H7 (cell line): ENCODE measurements at regions not wholly inside any gene's neighbourhood (a gene's known extent, or its start where the extent isn't known, plus 50 kb on each side); places are given as distances from the start of the nearest gene placed in this dataset.
"Not testable (repeated sequence)": the region's sequence is repeated elsewhere in the genome, so short reads cannot be mapped to it uniquely, and the experiment has no call there.

Source experiments
- DNase-seq: peaks from one replicate; pipeline ENCODE4 v3.0.0; 2012
- H3K27me3 ChIP-seq: 2 replicates; pipeline ENCODE4 v1.6.0; 2011; ENCODE audit warnings: mild to moderate bottlenecking, low read length; ENCODE audit not compliant: control insufficient read depth, insufficient read depth
- H3K36me3 ChIP-seq: replicated peaks from 2 replicates; pipeline ENCODE4 v1.5.1; 2011; ENCODE audit warnings: low read length; ENCODE audit not compliant: control insufficient read depth, insufficient read depth
- H3K4me3 ChIP-seq: 2 replicates; pipeline ENCODE4 v1.5.1; 2011; ENCODE audit warnings: low read depth, mild to moderate bottlenecking, control low read depth, low read length, moderate library complexity; ENCODE audit not compliant: insufficient read depth

- Histone ChIP-seq H3K4me3 (no peak overlapping the region), H3K36me3 (no peaks in the 10 kb centered on the region), H3K27me3 (no peaks in the 10 kb centered on the region)
- DNase-seq = no peak
Measured at GRCh38 chr2:44071454-44072046, 75.8 kb upstream of the LRPPRC start.

- H3K27me3 ChIP-seq, DNase-seq, H3K4me3 ChIP-seq, H3K36me3 ChIP-seq: not testable (repeated sequence)
Measured at GRCh38 chr2:44073667-44074066, 77.9 kb upstream of the LRPPRC start.

GRCh38 chr2:44074795-44075194 is 79.0 kb upstream of the LRPPRC start:
- not testable (repeated sequence) for H3K36me3 ChIP-seq, DNase-seq, H3K27me3 ChIP-seq, H3K4me3 ChIP-seq

GRCh38 chr2:44075541-44075940 is 79.8 kb upstream of the LRPPRC start:
- H3K27me3 ChIP-seq = no peaks in the 10 kb centered on the region

GRCh38 chr2:44077942-44078511 is 82.2 kb upstream of the LRPPRC start:
- no peaks in the 10 kb centered on the region for H3K36me3 ChIP-seq
- H3K4me3 ChIP-seq = no peak overlapping the region
- H3K27me3 ChIP-seq = no peaks in the 10 kb centered on the region
- DNase-seq = no peak

More at GRCh38 chr2:44075541-44075940, 79.8 kb upstream of the LRPPRC start:
- no peaks in the 10 kb centered on the region for H3K36me3 ChIP-seq
- H3K4me3 ChIP-seq = no peak overlapping the region
- DNase-seq = no peak

- no peak overlapping the region for H3K4me3 ChIP-seq
- H3K27me3 ChIP-seq = no peaks in the 10 kb centered on the region
- DNase-seq = no peak
- H3K36me3 ChIP-seq = no peaks in the 10 kb centered on the region
Measured at GRCh38 chr2:44079686-44080085, 83.9 kb upstream of the LRPPRC start.

GRCh38 chr2:44083054-44083453 is 85.6 kb upstream of the PPM1B start:
- no peaks in the 10 kb centered on the region for H3K36me3 ChIP-seq
- H3K27me3 ChIP-seq = no peaks in the 10 kb centered on the region
- no peak for DNase-seq
- no peak overlapping the region for H3K4me3 ChIP-seq

GRCh38 chr2:44084850-44085249 is 83.8 kb upstream of the PPM1B start:
- Histone ChIP-seq H3K4me3 (no peak overlapping the region), H3K36me3 (no peaks in the 10 kb centered on the region), H3K27me3 (no peaks in the 10 kb centered on the region)
- no peak for DNase-seq

- H3K4me3 ChIP-seq = peak overlapping the region; percentile 47
- no peaks in the 10 kb centered on the region for H3K36me3 ChIP-seq
- peak; percentile 37 for DNase-seq
Measured at GRCh38 chr2:44086629-44087028, 82.0 kb upstream of the PPM1B start.

GRCh38 chr2:44087036-44087713 is 81.5 kb upstream of the PPM1B start:
- Histone ChIP-seq H3K27me3 (no peaks in the 10 kb centered on the region), H3K36me3 (no peaks in the 10 kb centered on the region), H3K4me3 (peak overlapping the region; percentile 47)
- DNase-seq = peak; percentile 83

More at GRCh38 chr2:44086629-44087028, 82.0 kb upstream of the PPM1B start:
- no peaks in the 10 kb centered on the region for H3K27me3 ChIP-seq

- no peaks in the 10 kb centered on the region for H3K36me3 ChIP-seq
- no peak for DNase-seq
- no peaks in the 10 kb centered on the region for H3K27me3 ChIP-seq
- H3K4me3 ChIP-seq = no peak overlapping the region
Measured at GRCh38 chr2:44087714-44088092, 81.0 kb upstream of the PPM1B start.

GRCh38 chr2:44092519-44092918 is 76.2 kb upstream of the PPM1B start:
- DNase-seq, H3K27me3 ChIP-seq, H3K36me3 ChIP-seq, H3K4me3 ChIP-seq: not testable (repeated sequence)

- no peak for DNase-seq
- H3K4me3 ChIP-seq = no peak overlapping the region
- no peaks in the 10 kb centered on the region for H3K36me3 ChIP-seq
- H3K27me3 ChIP-seq = no peaks in the 10 kb centered on the region
Measured at GRCh38 chr2:44093970-44094369, 74.7 kb upstream of the PPM1B start.

GRCh38 chr2:44097322-44097907 is 71.3 kb upstream of the PPM1B start:
- no peak overlapping the region for H3K4me3 ChIP-seq
- H3K36me3 ChIP-seq = no peaks in the 10 kb centered on the region
- DNase-seq = no peak
- H3K27me3 ChIP-seq = no peaks in the 10 kb centered on the region

- Histone ChIP-seq H3K36me3 (no peaks in the 10 kb centered on the region), H3K27me3 (no peaks in the 10 kb centered on the region), H3K4me3 (no peak overlapping the region)
- DNase-seq = no peak
Measured at GRCh38 chr2:44098050-44098449, 70.6 kb upstream of the PPM1B start.
